ENCODE measurements at regions not wholly inside any gene's neighbourhood (a gene's known extent, or its start where the extent isn't known, plus 50 kb on each side); places are given as distances from the start of the nearest gene placed in this dataset.

DNA sequence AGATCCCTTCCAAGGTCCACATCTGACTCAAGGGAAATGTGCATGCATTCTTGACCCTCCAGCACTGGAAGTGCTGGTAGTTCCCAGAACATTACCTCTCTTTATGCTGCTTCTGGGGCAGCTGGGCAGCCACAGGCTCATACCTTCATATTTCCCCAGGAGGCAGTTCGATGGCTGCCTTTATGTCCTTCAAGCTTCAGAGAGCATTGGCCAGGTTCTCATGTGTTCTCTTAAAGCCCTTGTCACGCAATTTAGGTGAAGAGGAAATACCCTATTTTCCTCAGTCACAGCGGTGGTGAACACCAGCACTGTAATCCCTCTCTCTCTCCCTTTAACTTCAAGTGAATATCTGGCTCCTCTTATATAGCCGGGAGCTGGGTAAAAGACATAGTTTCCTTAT is 134.3 kb downstream of the MID1IP1 start:
- TF ChIP-seq CTCF (IDR thresholded peaks at IDR 0.05; ENCODE audit: poor library complexity, severe bottlenecking) (no peak), POLR2AphosphoS5 (IDR thresholded peaks at IDR 0.05) (no peak), EZH2 (IDR thresholded peaks at IDR 0.05; ENCODE audit: borderline replicate concordance, insufficient read depth, low read length, poor library complexity, severe bottlenecking) (no peak), EP300 (conservative IDR thresholded peaks at IDR 0.05; ENCODE audit: poor library complexity, severe bottlenecking) (no peak), TAF1 (IDR thresholded peaks at IDR 0.05; ENCODE audit: low read depth) (no peak)
